Naive thymus-derived CD4-positive, alpha-beta T cell (primary cell): ENCODE measurements at regions not wholly inside any gene's neighbourhood (a gene's known extent, or its start where the extent isn't known, plus 50 kb on each side); places are given as distances from the start of the nearest gene placed in this dataset.
"Not testable (repeated sequence)": the region's sequence is repeated elsewhere in the genome, so short reads cannot be mapped to it uniquely, and the experiment has no call there.

Source experiments
- ATAC-seq: fragments of 150-1000 bp; cut with Tn5 transposase; 2 replicates; pipeline ENCODE4 v1.10.0; 2021; ENCODE audit warnings: mild to moderate bottlenecking, moderate library complexity
- CTCF ChIA-PET: fragments of 350-600 bp; sonication (Branson Sonifier 250); formaldehyde crosslinking; loops from one replicate; lab custom pipeline; 2021; ENCODE audit warnings: antibody characterized with exemption; lab: Charles Lee
- POLR2A ChIA-PET: fragments of 350-600 bp; sonication (Branson Sonifier 250); formaldehyde crosslinking; loops from one replicate; lab custom pipeline; 2021; ENCODE audit warnings: antibody characterized with exemption, inconsistent platforms; lab: Charles Lee
- DNase-seq, 9 donors: peaks; one replicate each; pipeline versions ENCODE4 v3.0.0 to v3.0.0-alpha.2; 2020 to 2022; ENCODE audit warnings: mixed read lengths in 1 of 9
- H3K27ac ChIP-seq: one replicate; pipeline ENCODE4 v1.7.0; 2013; ENCODE audit warnings: mild to moderate bottlenecking, low read depth, low read length, moderate library complexity
- H3K27me3 ChIP-seq, 2 donors: one replicate each; pipeline ENCODE4 v1.7.0; 2013; ENCODE audit warnings: low read length in 2 of 2, mild to moderate bottlenecking in 2 of 2, moderate library complexity in 2 of 2; ENCODE audit not compliant: control insufficient read depth in 2 of 2, insufficient read depth in 2 of 2
- H3K36me3 ChIP-seq, 3 experiments: 1 replicate in 2 of 3; 2 replicates in 1 of 3; pipeline ENCODE4 v1.7.0; 2013; ENCODE audit warnings: low read length in 3 of 3, mild to moderate bottlenecking in 3 of 3, moderate library complexity in 1 of 3; ENCODE audit not compliant: insufficient read depth in 3 of 3, control insufficient read depth in 2 of 3
- H3K4me1 ChIP-seq, 2 donors: one replicate each; pipeline ENCODE4 v1.7.0; 2013; ENCODE audit warnings: low read length in 2 of 2, mild to moderate bottlenecking in 2 of 2, moderate library complexity in 1 of 2; ENCODE audit not compliant: control insufficient read depth in 2 of 2, insufficient read depth in 2 of 2
- H3K4me3 ChIP-seq: 2 replicates; pipeline ENCODE4 v1.7.0; 2013; ENCODE audit warnings: mild to moderate bottlenecking, low read length
- H3K9me3 ChIP-seq, 3 experiments: 1 replicate in 2 of 3; 2 replicates in 1 of 3; pipeline ENCODE4 v1.7.0; 2013; ENCODE audit warnings: low read length in 3 of 3; ENCODE audit not compliant: control insufficient read depth in 2 of 3
- H3K27ac Mint-ChIP-seq, 9 donors: one replicate each; pipeline ENCODE4 v1.8.0; 2020 to 2022; ENCODE audit warnings: mixed read lengths in 9 of 9, mild to moderate bottlenecking in 8 of 9, moderate library complexity in 5 of 9, inconsistent platforms in 2 of 9
- H3K27me3 Mint-ChIP-seq, 5 donors: one replicate each; pipeline ENCODE4 v1.8.0; 2021 to 2022; ENCODE audit warnings: mixed read lengths in 5 of 5, mild to moderate bottlenecking in 1 of 5
- H3K36me3 Mint-ChIP-seq, 5 donors: one replicate each; pipeline ENCODE4 v1.8.0; 2020 to 2022; ENCODE audit warnings: mixed read lengths in 5 of 5, mild to moderate bottlenecking in 3 of 5, inconsistent platforms in 1 of 5
- H3K4me1 Mint-ChIP-seq, 7 donors: one replicate each; pipeline ENCODE4 v1.8.0; 2020 to 2022; ENCODE audit warnings: mixed read lengths in 7 of 7, mild to moderate bottlenecking in 3 of 7, inconsistent platforms in 1 of 7
- H3K4me3 Mint-ChIP-seq, 10 donors: one replicate each; pipeline ENCODE4 v1.8.0; 2020 to 2022; ENCODE audit warnings: mild to moderate bottlenecking in 10 of 10, mixed read lengths in 10 of 10, moderate library complexity in 6 of 10, inconsistent platforms in 2 of 10
- H3K9me3 Mint-ChIP-seq, 11 donors: one replicate each; pipeline ENCODE4 v1.8.0; 2020 to 2022; ENCODE audit warnings: mixed read lengths in 11 of 11, mild to moderate bottlenecking in 4 of 11, inconsistent platforms in 1 of 11, moderate library complexity in 1 of 11
- intact Hi-C, 2 donors: fragments of 100-400 bp; cut with micrococcal nuclease; formaldehyde crosslinking; loops; one replicate each; pipeline ENCODE4 v1.15.1; 2023

DNA sequence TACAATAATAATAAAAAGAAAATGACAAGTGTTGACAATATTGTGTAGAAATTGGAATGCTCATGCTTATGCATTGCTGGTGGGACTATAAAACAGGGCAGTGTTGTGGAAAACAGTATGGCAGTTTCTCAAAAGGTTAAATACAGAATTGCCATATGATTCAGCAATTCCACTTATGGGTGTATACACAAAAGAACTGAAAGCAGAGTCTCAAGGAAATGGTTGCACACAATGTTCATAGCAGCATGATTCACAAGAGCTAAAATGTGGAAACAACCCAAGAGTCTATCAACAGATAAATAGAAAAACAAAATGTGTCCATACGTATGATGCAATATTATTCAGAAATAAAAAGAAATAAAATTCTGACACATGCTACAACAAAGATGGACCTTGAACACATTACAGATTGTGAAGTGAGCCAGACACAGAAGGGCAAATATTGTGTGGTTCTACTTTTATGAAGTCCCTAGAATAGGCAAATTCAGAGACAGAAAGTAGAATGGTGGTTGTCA is 64.8 kb upstream of the GRM8 start:
- Histone ChIP-seq H3K4me3 (no peak overlapping the region), H3K27ac (no peak overlapping the region), H3K36me3 (no peaks in the 10 kb centered on the region), H3K27me3 (no peaks in the 10 kb centered on the region), H3K4me1 (peaks cover 0 to 4% of the 10 kb centered on the region in 2 donors), H3K9me3 (no peaks in the 10 kb centered on the region)
- ATAC-seq, result no peak
- intact Hi-C loops, result no loop called here
- Mint-ChIP-seq H3K9me3 (peaks cover 0 to 34% (median 8%) of the 10 kb centered on the region in 11 donors), H3K27ac (no peak overlapping the region), H3K4me1 (peaks cover 2 to 17% (median 9%) of the 10 kb centered on the region in 7 donors), H3K36me3 (peaks cover 0 to 5% (median 0%) of the 10 kb centered on the region in 5 donors), H3K4me3 (no peak overlapping the region), H3K27me3 (peaks cover 23 to 48% (median 34%) of the 10 kb centered on the region in 5 donors)
- ChIA-PET CTCF (no interaction called here), POLR2A (no interaction called here)
- DNase-seq, result no peak

DNA sequence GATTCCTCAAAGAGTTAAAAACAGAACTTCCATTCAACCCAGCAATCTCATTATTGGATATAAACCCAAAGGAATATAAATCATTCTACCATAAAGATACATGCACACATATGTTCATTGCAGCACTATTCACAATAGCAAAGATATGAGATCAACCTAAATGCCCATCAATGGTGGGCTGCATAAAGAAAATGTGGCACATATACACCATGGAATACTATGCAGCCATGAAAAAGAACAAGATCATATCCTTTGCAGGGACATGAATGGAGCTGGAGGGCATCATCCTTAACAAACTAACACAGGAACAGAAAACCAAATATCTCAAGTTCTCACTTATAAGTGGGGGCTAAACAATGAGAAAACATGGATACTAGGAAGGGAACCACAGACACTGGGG is 64.1 kb upstream of the GRM8 start:
- Mint-ChIP-seq H3K4me1 (peaks cover 0 to 11% (median 4%) of the 10 kb centered on the region in 7 donors), H3K9me3 (peaks cover 0 to 41% (median 13%) of the 10 kb centered on the region in 11 donors), H3K27me3 (peaks cover 23 to 47% (median 41%) of the 10 kb centered on the region in 5 donors)
- DNase-seq, H3K4me3 Mint-ChIP-seq, H3K4me1 ChIP-seq, H3K9me3 ChIP-seq, H3K4me3 ChIP-seq, H3K36me3 ChIP-seq, H3K27me3 ChIP-seq, H3K36me3 Mint-ChIP-seq, H3K27ac ChIP-seq, intact Hi-C loops, ATAC-seq, H3K27ac Mint-ChIP-seq, CTCF ChIA-PET: not testable (repeated sequence)
- POLR2A ChIA-PET, result interaction anchor here (0.6 kb wide), 1 partner anchor 201 kb away, joined by 3 read pairs; no protein-coding TSS in a partner anchor

DNA sequence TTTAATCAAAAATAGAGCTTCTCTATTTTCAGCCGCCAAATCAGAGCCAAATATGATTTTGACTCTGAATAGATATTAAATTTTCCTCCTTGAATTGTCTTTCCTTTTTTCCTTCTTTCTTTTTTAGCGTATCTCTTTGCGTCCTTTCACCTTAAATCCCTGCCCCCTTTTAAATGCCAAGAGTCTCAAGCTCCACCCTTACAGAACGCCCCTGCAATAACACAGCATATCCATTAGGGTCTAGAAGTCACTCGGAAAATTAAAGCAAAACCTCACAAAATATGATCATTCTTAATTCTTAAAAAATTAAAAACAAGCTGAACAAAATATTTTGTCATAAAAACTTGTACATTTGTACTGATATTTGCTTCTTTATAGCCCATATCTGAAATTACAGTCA is 51.3 kb upstream of the GRM8 start:
- no peak overlapping the region for H3K27ac ChIP-seq
- POLR2A ChIA-PET, result no interaction called here
- no peaks in the 10 kb centered on the region for H3K9me3 ChIP-seq
- H3K36me3 Mint-ChIP-seq, result no peaks in the 10 kb centered on the region
- DNase-seq (no peak), ATAC-seq (no peak)
- CTCF ChIA-PET, result no interaction called here
- H3K4me3 Mint-ChIP-seq, result no peak overlapping the region
- intact Hi-C loops, result no loop called here
- H3K27me3 ChIP-seq, result no peaks in the 10 kb centered on the region
- H3K27me3 Mint-ChIP-seq, result peaks cover 3 to 42% (median 33%) of the 10 kb centered on the region in 5 donors
- no peaks in the 10 kb centered on the region for H3K36me3 ChIP-seq
- no peak overlapping the region for H3K27ac Mint-ChIP-seq
- H3K9me3 Mint-ChIP-seq, result peaks cover 0 to 17% (median 2%) of the 10 kb centered on the region in 11 donors
- H3K4me3 ChIP-seq, result no peak overlapping the region
- H3K4me1 Mint-ChIP-seq, result no peaks in the 10 kb centered on the region
- H3K4me1 ChIP-seq, result no peaks in the 10 kb centered on the region

- Mint-ChIP-seq H3K36me3 (no peaks in the 10 kb centered on the region), H3K4me1 (no peaks in the 10 kb centered on the region), H3K4me3 (no peak overlapping the region), H3K27me3 (peaks cover 11 to 46% (median 38%) of the 10 kb centered on the region in 5 donors), H3K9me3 (peaks cover 0 to 25% (median 2%) of the 10 kb centered on the region in 11 donors), H3K27ac (no peak overlapping the region)
- intact Hi-C loops, result no loop called here
- no peak for ATAC-seq
- Histone ChIP-seq H3K4me3 (no peak overlapping the region), H3K36me3 (no peaks in the 10 kb centered on the region), H3K27me3 (no peaks in the 10 kb centered on the region), H3K4me1 (no peaks in the 10 kb centered on the region), H3K27ac (no peak overlapping the region), H3K9me3 (no peaks in the 10 kb centered on the region)
- ChIA-PET CTCF (no interaction called here), POLR2A (no interaction called here)
- DNase-seq, result no peak
These were observed 50.4 kb upstream of the GRM8 start for GRCh38 chr7:127303102-127303501.
